RPMI8226 (cell line): ENCODE measurements at regions not wholly inside any gene's neighbourhood (a gene's known extent, or its start where the extent isn't known, plus 50 kb on each side); places are given as distances from the start of the nearest gene placed in this dataset.

Source experiments
- DNase-seq: peaks from one replicate; pipeline ENCODE4 v3.0.0-alpha.2; 2015

DNA sequence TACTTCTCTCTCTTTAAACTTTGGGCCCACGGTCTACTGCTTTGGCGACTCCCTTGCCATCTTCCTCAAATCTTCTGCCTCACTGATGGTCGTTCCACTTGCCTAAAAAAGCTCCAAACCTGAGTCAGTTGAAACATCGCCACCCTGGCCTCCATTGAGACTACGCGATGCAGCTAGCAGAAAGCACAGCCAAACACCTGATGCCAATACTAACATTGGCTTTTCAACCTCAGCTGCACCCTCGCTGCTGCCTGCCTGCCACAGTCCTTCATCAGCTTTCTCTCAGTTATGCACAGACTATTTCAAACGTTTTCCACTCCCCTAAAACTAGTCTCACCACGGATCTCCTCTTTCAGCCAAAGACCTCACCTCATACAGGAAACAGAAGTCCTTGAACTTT lies 214.2 kb upstream of the TMCO5A start:
- DNase-seq = no peak

DNA sequence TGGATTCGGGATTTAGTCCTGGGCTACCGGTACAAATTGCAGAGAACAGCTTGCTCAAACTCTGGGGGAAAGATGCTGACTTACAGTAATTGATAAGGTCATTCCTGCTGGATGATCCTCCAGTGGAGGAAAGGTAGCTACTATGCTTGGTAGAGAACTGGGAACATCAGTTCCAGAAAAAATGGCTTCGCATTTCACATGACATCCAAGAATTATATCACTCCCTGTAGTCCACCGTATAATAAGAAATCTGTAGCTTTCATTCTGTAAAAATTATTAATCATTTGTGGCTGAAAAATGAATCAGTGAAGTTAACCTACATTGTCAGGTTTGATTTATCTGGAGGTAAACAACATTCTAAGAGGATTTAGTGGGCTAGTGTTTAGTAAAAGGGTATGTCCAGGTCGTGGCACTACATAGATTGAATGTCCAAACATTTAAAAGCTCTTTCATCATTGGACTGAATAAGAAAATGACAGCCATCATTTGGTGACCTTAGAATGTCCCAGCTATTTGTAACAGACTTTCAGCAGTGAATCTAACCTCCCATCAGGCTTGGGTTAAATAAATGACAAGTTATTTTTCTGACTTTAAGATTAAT lies 203.2 kb upstream of the TMCO5A start:
- no peak for DNase-seq

DNA sequence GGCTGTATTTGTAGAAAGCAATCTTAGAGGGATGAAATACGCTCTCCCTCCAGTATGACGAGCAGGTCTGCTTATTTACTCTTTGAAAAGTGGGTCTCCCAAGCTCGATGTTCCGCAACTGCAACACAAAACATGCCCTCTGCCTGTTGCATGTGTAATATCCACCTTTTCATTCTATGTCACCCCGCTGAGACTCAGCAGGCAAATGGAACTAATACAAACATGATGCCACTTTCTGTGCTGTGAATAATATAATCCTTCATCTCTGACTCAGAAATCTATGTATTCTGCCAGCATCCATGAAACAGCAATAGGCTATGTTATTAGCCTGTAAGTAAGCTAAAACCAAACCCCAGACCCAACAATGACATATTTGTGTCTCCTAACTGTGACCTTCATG lies 200.8 kb upstream of the TMCO5A start:
- DNase-seq = no peak

DNA sequence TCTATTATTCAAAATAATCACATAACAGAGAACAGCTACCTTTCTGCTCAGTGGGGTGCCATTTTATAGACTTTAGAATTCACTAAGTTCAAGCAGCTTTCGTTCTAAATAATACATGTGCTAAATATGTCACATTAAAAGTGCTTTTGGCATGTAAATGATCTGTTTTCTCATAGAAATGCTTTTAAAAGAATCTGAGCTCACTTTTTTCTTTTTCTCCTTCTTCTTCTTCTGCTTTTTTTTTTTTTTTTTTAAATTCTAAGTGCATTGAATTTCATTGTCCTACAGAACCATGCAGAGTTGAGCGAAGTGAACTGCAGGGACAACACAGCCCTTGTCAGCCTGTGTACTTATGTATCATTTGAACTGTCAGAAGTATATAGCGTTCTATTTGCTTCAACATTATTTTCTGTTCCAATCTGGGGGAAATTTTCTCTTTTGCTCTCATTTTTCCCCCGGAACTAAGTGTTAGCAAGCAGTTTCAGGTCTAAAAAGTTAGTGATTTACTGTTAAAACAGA lies 193.8 kb upstream of the TMCO5A start:
- DNase-seq = no peak

DNA sequence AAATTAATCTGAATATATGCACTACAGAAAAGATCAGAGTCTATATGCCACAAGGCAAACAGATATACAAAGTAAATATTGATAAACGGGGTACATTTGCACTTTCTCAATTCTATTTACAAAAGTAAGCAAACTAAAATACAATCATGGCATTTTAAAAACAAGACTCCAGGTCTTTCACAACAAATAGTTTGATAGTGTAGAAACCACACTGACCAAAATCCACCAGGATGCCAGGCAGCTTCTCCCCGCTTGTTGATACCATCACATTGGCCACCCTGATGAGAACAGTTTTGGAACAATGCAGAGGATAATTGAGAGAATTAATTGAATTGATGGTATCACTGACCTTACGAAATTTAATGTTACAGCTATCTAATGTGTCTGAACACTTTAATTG lies 190.6 kb upstream of the TMCO5A start:
- DNase-seq = no peak

DNA sequence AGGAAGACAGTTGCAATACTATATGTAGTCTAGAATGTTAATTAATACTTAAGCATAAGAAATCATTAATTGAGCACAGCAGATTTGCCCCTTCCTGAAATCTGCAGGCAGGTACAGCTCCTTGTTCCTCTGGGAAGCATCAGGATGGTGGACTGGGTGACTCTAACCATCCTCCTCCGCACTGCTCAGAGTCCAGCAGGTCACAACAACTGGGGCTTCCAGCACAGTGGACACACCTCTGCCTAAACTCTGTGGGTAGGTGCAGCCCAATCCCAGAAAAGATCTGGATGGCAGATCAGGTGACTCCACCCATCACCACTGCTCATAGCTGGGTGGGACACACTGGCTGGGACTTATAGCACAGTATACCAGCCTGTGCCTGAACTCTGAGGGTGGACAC lies 189.9 kb upstream of the TMCO5A start:
- no peak for DNase-seq

DNA sequence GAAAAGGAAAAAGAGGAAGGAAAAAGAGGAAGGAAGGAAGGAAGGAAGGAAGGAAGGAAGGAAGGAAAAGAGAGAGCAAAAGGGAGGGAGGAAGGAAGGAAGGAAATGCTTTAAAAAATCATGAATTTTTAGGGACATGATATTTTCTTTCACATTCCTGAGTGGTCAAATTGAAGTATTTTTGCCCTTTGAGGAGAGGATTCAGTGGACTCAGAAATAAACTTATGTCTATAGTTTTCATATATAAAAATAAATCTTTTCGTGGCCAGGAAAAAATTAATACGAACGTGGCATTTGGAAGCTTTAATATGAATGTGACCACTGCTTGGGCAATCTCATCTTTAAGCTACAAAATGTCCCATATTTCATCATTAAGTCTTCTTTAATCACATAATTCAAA lies 183.0 kb upstream of the TMCO5A start:
- no peak for DNase-seq

DNA sequence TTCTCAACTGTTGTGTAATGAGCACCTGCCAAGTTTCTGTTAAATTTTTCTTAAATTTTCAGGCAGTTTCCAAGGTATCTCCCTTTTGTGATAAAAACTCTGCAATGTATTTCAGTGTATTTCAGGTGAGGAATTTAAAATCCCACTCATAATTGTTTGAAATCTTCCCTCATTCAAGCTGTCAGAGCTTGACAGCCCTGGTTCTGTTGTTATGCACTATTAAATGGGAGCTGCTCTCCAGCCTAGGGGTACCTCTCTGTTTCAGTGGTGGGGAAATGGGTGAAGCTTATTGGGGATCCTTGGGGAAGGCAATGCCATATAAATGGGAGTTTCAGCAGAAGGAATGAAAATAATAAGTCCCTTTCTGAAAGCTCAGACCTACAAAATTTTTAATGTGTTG lies 178.0 kb upstream of the TMCO5A start:
- no peak for DNase-seq

DNA sequence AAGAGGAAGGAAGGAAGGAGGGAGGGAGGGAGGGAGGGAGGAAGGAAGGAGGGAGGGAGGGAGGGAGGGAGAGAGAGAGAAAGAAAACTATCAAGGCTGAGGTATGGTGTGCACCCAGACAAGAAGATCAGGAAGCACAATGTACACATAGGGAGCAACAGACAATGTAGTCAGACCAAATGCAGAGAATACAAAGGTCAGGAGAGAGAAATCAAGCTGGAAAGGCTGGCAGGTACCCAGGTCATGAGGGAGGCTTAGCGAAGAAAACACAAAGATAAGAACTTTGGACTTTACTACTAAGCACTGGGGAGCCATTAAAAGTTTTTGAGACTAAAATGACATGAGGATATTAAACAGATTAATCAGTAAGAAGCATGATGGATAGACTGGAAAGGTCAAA lies 176.0 kb upstream of the TMCO5A start:
- no peak for DNase-seq

DNA sequence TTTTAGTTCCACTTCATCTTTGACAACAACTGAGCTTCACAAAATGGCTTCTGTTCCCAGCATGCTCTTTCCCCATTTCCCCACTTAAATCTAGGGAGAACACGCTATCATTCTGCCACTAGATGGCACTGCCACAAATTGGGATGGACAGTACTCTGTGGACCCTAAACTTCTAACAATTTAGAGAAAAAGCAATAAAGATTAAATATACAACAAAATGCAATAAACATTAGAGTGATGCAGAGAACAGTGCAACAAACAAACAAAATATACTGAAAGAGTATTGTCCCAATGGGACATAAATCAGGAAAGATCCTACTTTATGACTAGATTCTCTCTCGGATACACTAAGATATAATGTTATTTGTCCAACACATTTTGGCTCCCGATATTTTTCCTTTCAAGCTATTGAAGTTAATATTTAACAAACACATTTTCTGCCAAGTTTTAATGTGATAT lies 169.7 kb upstream of the TMCO5A start:
- DNase-seq = peak; percentile 44

DNA sequence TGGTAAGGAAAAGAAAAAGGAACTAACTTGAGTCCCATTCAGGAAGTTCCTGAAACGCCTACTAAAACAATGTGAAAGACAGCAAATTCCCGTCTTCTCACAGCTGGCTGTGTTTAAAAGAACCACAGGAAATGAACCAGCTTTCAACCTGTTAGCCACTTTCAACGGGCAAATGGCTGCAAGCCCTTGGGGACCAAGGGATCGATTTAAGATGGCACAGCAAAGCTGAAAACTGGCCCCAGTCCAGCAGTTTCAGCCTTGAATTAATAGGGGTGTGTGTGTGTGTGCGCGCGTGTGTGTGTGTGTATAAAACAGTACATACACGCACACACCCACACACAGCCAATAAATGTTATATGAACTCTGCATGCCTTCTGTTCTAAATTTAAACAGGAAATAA lies 168.7 kb upstream of the TMCO5A start:
- DNase-seq = peak; percentile 20

DNA sequence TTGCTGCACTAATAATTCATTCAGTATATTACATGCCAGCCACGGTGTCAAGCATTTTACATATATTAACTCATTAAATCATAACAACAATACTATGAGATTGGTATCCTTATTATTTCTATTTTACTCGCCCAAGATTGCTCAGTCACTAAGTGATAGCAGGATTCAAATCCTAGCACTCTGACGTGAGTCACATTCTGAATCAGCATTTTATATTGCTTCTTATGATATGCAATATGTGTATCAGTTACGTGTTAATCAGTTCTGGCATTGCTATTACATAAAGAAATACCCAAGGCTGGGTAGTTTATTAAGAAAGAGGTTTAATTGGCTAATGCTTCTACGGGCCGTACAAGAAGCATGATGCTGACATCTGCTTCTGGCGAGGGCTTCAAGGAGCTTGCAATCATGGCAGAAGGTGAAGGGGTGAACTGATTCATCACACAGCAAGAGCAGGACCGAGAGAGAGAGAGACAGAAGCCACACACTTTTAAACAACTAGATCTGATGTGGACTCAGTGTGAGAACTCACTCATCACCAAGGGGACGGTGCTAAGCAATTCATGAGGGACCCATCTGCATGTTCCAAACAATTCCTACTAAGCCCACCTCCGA lies 166.5 kb upstream of the TMCO5A start:
- DNase-seq = no peak

DNA sequence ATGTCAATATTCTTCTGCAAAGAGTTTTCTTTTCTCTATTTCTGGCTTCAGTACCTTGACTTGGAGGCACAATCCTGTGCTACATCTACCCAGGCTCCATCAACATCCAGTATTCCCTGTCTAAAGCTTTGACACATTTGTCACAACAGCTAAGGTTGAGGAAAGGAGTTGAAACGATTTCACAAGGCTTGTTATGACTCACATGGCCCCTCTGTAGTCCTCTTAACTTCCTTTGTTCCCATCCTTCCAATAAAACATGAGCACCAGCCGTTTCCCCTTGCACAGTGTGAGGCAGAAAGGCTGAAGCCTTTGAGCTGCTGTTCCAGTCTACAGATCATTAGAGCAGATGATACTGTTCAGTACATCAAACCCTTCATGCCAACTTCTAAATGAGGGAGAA lies 163.0 kb upstream of the TMCO5A start:
- no peak for DNase-seq

DNA sequence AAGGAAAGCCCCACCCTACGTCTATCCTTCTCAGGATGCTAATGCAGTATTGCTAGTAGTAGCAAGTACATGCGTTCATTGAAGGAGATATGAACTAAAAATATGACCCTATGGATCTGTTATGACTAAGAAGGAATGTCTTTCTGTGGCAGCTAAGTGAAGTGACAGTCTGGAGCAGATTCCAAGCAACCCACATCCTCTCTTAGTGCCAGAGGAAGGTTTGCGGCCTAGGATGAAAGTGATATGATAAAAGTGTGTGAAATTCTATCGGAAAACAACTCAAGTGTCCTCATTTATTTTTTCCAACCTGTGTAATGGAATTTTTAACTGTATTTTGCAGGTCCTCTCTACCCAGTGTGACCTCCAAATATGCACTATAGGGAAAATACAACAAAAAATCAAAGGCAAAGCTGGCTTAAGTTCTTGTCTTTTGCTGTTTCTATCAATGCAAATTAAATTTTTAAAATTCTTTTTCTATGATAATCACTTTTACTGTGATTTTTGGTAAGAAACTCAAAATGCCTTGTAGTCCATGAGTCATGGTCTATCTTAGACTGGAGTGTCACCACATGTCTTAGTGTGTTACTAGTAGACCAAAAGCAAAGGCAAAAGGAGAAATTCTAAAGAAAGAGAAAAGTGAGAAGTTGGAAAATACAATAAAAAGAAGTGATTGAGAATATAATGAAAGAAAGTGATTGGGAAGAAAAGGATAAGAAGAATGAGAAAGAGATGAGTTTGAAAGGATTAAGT lies 161.2 kb upstream of the TMCO5A start:
- no peak for DNase-seq

DNA sequence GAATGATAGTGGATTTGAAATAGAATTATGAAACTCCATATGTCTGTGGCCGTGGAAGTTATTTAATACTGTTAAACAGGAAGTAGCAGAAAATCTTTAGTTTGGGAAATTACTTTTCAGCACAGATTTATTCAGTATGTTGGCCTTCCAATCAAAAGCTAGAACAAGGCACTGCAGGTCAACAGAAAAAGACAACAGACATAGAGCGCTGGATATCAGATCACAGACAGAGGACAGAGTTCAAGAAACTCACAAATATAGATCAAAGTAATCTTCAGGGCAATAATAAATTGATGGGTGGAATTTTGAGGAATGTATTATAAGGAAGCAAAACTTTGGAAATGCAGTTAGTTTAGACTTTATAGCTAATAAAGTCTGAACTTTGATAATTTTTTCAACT lies 159.5 kb upstream of the TMCO5A start:
- DNase-seq = no peak

DNA sequence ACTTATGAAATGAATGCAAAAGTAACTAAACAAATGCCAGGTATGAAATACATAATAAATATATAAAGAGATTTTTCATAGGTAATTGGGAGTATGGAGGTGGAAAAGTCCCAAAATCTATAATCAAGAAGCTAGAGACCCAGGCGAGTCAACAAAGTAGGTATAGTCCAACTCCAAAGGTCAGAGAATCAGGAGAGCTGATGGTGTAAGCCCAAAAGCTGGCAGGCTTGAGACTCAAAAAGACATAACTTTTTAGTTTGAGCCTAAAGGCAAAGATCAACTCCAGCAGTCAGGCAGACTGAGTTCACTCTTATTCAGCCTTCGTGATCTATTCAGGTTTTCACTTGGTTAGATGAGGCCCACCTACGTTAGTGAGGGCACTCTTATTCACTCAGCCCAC lies 157.4 kb upstream of the TMCO5A start:
- DNase-seq = no peak

DNA sequence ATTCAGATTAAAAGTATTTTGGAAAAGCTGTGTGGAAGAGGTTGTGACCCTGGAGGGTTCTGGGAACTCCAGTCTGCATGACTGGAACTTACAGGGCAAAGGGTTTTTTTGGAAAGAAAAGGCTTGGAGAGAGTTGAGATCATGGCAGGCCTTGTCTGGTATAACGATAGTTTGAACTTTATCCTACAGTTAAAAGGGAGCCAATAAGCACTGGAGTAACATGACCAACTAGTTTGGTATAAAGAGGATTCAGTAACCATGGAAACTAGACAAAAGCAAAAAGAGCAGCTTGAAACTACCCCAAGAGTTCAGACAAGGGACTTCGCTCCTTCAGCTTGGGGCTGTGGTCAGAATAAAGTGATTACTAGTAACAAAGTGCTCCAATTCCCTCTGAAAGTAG lies 151.2 kb upstream of the TMCO5A start:
- DNase-seq = no peak

DNA sequence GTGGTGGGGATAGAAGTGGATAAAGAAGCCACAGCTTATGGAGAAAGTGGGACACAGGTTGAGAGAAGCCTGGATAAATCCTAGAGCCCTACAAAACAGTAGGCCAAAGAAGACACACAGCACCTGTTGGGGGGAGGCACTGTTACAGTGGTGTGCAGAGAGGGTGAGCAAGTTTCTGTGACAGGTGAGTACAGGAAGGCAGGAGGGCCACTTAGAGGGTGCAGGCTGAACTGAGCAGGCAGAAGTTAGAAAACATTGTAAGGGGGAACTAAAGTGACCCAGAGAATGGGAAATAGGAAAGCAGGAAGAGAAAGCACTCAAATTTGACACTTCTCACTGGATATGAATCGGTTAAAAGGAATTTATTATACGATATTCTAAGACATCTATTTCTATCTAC lies 146.1 kb upstream of the TMCO5A start:
- DNase-seq = no peak

DNA sequence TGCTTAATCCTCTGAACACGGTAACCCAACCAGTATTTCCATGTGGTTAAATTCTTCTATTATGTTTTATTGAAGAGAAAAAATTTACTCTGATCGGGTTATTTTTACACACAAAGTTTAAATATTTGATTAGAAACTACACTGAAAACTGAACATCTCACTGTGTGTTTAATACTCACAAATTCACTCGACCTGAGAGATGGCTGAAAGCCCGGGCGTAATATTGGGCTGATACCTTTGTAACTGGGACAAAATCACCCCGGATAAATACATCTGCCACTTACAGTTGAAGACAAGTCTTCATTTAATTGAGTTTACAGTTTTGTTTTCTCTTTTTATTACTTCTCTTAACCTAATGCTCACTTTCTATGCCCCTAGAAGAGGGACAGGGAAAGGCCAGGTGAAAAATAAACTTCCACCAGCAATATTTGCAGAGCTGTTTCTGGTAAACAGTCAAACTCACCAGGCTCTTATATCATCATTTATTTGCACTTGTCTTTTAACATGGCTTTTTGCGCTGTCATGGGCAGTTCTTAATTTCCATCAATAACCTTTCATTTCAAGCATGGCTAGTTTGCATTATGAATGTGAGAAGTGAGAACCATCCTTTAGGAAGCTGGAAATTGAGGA lies 145.6 kb upstream of the TMCO5A start:
- DNase-seq = no peak

DNA sequence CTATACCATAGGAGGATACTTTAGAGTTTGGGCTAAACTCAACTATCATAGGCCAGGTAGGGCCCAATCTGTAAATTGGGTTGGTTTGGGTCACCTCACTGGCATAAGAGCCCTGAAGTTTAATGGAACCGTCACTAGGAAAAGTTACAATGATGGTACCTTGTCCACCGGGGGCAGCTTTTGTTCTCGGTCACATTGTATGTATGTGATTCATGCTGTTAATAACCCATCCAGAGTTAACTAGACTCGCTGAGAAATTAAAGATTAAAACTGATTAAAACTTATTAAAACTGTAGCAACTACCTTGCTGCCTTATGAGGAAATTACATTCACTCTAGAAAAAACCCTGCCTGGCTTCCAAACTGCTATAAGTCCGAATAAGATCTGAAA lies 145.0 kb upstream of the TMCO5A start:
- no peak for DNase-seq

DNA sequence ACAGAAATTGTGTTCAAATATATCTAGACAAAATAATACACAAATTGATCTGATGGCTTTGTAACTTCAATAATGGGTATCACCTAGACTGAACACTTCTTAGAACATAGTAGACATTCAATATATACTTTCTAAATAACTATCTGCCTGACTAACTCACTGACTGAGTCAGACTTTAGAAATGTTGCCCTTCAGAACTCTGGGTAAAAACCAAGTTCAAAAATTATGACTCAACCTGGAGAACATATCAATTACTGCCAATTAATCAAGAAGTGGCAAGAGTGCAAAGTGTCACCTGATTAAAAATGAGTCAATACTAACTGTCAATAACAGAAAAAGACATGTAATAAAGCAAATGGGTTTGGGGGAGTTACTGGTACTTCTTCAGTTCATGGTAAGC lies 144.6 kb upstream of the TMCO5A start:
- no peak for DNase-seq

DNA sequence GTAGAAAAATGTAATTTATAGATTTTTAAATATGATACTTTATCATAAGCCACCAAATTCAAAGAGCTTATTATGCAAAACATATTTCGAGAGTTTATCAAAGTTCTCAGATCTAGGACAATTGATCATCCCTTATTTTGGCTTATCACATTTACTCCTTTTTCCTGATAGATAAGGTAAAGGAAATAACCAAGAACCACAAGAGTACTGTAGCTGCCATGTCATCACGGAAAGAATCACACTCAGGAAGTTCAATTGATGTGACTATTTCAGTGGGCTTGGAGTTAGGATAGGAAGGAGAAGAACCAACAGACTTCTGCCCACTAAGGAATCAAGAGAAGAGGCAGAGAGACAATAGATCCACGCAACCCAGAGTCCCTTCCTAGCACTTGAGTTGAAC lies 142.7 kb upstream of the TMCO5A start:
- DNase-seq = no peak

DNA sequence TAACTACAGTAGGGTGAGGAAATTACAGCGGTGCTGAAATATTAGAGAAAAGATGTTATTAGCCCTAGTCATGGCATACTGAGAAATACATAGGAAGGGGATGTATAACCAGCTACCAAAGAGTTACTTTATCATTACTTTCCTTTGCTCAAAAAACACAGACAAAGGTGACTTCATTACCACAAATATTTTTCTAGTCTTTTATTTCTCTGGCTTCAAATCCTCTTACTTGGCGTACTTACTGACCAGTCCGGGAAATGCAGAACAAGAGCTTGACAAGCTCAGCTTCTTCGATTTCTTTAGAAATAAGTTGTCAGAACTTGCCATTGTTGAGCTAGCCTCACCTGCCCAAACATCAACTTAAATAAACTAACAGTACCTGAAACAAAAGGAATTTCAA lies 142.1 kb upstream of the TMCO5A start:
- DNase-seq = no peak

DNA sequence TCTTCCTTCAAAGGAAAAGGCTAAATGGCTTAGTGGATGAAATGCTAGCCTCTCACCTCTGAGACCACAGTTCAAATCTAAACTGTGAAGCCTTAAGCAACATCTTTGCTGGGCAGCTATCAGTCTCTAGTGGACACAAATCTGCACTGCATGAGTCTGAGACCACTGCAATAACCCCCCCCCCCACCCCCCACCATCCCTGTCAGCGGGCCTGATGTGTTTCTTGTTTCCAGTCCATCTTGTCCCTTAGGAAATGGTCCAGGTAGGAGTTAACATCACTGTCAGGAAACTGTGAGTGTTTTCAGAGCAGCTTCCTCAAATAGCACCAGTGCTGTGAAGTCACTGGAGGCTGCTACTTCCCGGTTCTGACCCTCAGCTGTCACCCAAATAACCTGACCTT lies 140.6 kb upstream of the TMCO5A start:
- DNase-seq = no peak
